HG03520 (cell line): ENCODE measurements at regions not wholly inside any gene's neighbourhood (a gene's known extent, or its start where the extent isn't known, plus 50 kb on each side); places are given as distances from the start of the nearest gene placed in this dataset.
"Not testable (repeated sequence)": the region's sequence is repeated elsewhere in the genome, so short reads cannot be mapped to it uniquely, and the experiment has no call there.

Source experiments
- ATAC-seq: cut with Tn5 transposase; IDR thresholded peaks from one replicate; pipeline ENCODE4 v1.9.1; 2021; ENCODE audit warnings: mild to moderate bottlenecking, moderate library complexity; ENCODE audit not compliant: unreplicated experiment

GRCh38 chr12:89289720-89290119, 62.6 kb downstream of the DUSP6 start:
- ATAC-seq: no peak

- no peak for ATAC-seq
Measured at GRCh38 chr12:89288959-89289358, 63.3 kb downstream of the DUSP6 start.

GRCh38 chr12:89286501-89286900, 65.8 kb downstream of the DUSP6 start:
- no peak for ATAC-seq

- no peak for ATAC-seq
Measured at GRCh38 chr12:89281539-89281867, 70.8 kb downstream of the DUSP6 start.

GRCh38 chr12:89280833-89281538, 71.3 kb downstream of the DUSP6 start:
- ATAC-seq: no peak

- no peak for ATAC-seq
Measured at GRCh38 chr12:89279499-89279898, 72.8 kb downstream of the DUSP6 start.

- ATAC-seq: no peak
Measured at GRCh38 chr12:89278862-89279261, 73.4 kb downstream of the DUSP6 start.

GRCh38 chr12:89278169-89278568, 74.1 kb downstream of the DUSP6 start:
- ATAC-seq: no peak

GRCh38 chr12:89276860-89277259, 75.4 kb downstream of the DUSP6 start:
- ATAC-seq: no peak

- no peak for ATAC-seq
Measured at GRCh38 chr12:89273525-89273924, 78.8 kb downstream of the DUSP6 start.

- no peak for ATAC-seq
Measured at GRCh38 chr12:89270548-89270947, 81.8 kb downstream of the DUSP6 start.

GRCh38 chr12:89269174-89269573, 83.1 kb downstream of the DUSP6 start:
- ATAC-seq: no peak

GRCh38 chr12:89267404-89267803, 84.9 kb downstream of the DUSP6 start:
- no peak for ATAC-seq

- ATAC-seq: not testable (repeated sequence)
Measured at GRCh38 chr12:89266574-89267188, 85.6 kb downstream of the DUSP6 start.

GRCh38 chr12:89264837-89265236, 87.5 kb downstream of the DUSP6 start:
- ATAC-seq: no peak

GRCh38 chr12:89263900-89264299, 88.4 kb downstream of the DUSP6 start:
- no peak for ATAC-seq

- no peak for ATAC-seq
Measured at GRCh38 chr12:89262855-89263552, 89.3 kb downstream of the DUSP6 start.

- ATAC-seq: no peak
Measured at GRCh38 chr12:89261982-89262381, 90.3 kb downstream of the DUSP6 start.

- no peak for ATAC-seq
Measured at GRCh38 chr12:89260841-89261637, 91.3 kb downstream of the DUSP6 start.

GRCh38 chr12:89259821-89260220, 92.5 kb downstream of the DUSP6 start:
- ATAC-seq: no peak

GRCh38 chr12:89258240-89258969, 93.9 kb downstream of the DUSP6 start:
- no peak for ATAC-seq
